Suprapubic skin (tissue), 4 donors: ENCODE measurements at regions not wholly inside any gene's neighbourhood (a gene's known extent, or its start where the extent isn't known, plus 50 kb on each side); places are given as distances from the start of the nearest gene placed in this dataset.

Experiments used
- DNase-seq, 2 donors: peaks; one replicate each; pipeline ENCODE4 v3.0.0-alpha.2; 2019; ENCODE audit warnings: low spot score in 2 of 2
- H3K27ac ChIP-seq: fragments of 200-600 bp; sonication (generic); one replicate; pipeline ENCODE4 v1.5.1; 2019
- H3K27me3 ChIP-seq: fragments of 200-600 bp; sonication (generic); one replicate; pipeline ENCODE4 v1.5.1; 2019
- H3K36me3 ChIP-seq: fragments of 200-600 bp; sonication (generic); one replicate; pipeline ENCODE4 v1.5.1; 2019
- H3K4me1 ChIP-seq: fragments of 200-600 bp; sonication (generic); one replicate; pipeline ENCODE4 v1.5.1; 2019
- H3K4me3 ChIP-seq: fragments of 200-600 bp; sonication (generic); one replicate; pipeline ENCODE4 v1.5.1; 2019; ENCODE audit warnings: mild to moderate bottlenecking
- H3K9me3 ChIP-seq: fragments of 200-600 bp; sonication (generic); one replicate; pipeline ENCODE4 v1.5.1; 2019
- CTCF ChIP-seq, 2 donors: fragments of 200-600 bp in 1 of 2; fragments of 450-650 bp in 1 of 2; sonication (generic) in 1 of 2; IDR thresholded peaks; one replicate each; pipeline ENCODE4 v1.5.1; 2016 to 2019; ENCODE audit warnings: antibody characterized with exemption in 2 of 2, mild to moderate bottlenecking in 1 of 2, moderate library complexity in 1 of 2
- EP300 ChIP-seq: sonication (generic); formaldehyde crosslinking; IDR thresholded peaks from one replicate; pipeline ENCODE4 v1.6.1; 2017; ENCODE audit warnings: antibody characterized with exemption
- POLR2A ChIP-seq, 2 donors: fragments of 450-650 bp; IDR thresholded peaks; one replicate each; pipeline ENCODE4 v1.6.1; 2017; ENCODE audit warnings: antibody characterized with exemption in 2 of 2, mild to moderate bottlenecking in 2 of 2, moderate library complexity in 2 of 2
- POLR2AphosphoS5 ChIP-seq, 3 donors: sonication (generic); formaldehyde crosslinking; IDR thresholded peaks; one replicate each; pipeline ENCODE4 v1.6.1; 2017; ENCODE audit warnings: antibody characterized with exemption in 3 of 3
- WGBS: methylation state at CpG from one replicate; pipeline ENCODE4 v1.1.5; 2018; 5-methylcytosine and 5-hydroxymethylcytosine counted together

GRCh38 chr20:12203981-12204380, 286.3 kb downstream of the BTBD3 start:
- Histone ChIP-seq H3K4me3 (no peak overlapping the region), H3K27ac (no peak overlapping the region), H3K36me3 (no peaks in the 10 kb centered on the region), H3K9me3 (peaks cover 10% of the 10 kb centered on the region), H3K4me1 (no peaks in the 10 kb centered on the region), H3K27me3 (no peaks in the 10 kb centered on the region)
- no peak for DNase-seq
- WGBS = 74% methylated on average over 1 of the region's 1 CpG
- no peak for TF ChIP-seq POLR2A (IDR thresholded peaks at IDR 0.05)
- TF ChIP-seq CTCF (IDR thresholded peaks at IDR 0.05) = no peak
- TF ChIP-seq POLR2AphosphoS5 (IDR thresholded peaks at IDR 0.05) = no peak

- Histone ChIP-seq H3K4me3 (no peak overlapping the region), H3K36me3 (no peaks in the 10 kb centered on the region), H3K4me1 (no peaks in the 10 kb centered on the region), H3K27me3 (no peaks in the 10 kb centered on the region), H3K9me3 (peaks cover 10% of the 10 kb centered on the region), H3K27ac (no peak overlapping the region)
- TF ChIP-seq EP300 (no peak), POLR2AphosphoS5 (IDR thresholded peaks at IDR 0.05) (no peak), CTCF (IDR thresholded peaks at IDR 0.05) (peak in 1 of 2 donors; percentile 34)
- DNase-seq = no peak
- 32% methylated on average over 1 of the region's 1 CpG for WGBS
Observed at GRCh38 chr20:12207875-12208274, 290.2 kb downstream of the BTBD3 start.

GRCh38 chr20:12210591-12210990, 292.9 kb downstream of the BTBD3 start:
- no peaks in the 10 kb centered on the region for H3K4me1 ChIP-seq
- no peak for DNase-seq
- no peak overlapping the region for H3K27ac ChIP-seq
- H3K9me3 ChIP-seq = peaks cover 4% of the 10 kb centered on the region
- no peak overlapping the region for H3K4me3 ChIP-seq
- H3K27me3 ChIP-seq = no peaks in the 10 kb centered on the region
- WGBS = 71% methylated on average over 3 of the region's 3 CpGs
- no peak for TF ChIP-seq POLR2AphosphoS5 (IDR thresholded peaks at IDR 0.05)
- no peak for TF ChIP-seq CTCF (IDR thresholded peaks at IDR 0.05)
- TF ChIP-seq EP300 = no peak
- H3K36me3 ChIP-seq = no peaks in the 10 kb centered on the region

GRCh38 chr20:12211361-12211760, 293.7 kb downstream of the BTBD3 start:
- no peak for TF ChIP-seq POLR2AphosphoS5 (IDR thresholded peaks at IDR 0.05)
- TF ChIP-seq POLR2A (IDR thresholded peaks at IDR 0.05) = no peak
- TF ChIP-seq EP300 = no peak
- no peak for TF ChIP-seq CTCF (IDR thresholded peaks at IDR 0.05)
- no peaks in the 10 kb centered on the region for H3K4me1 ChIP-seq
- WGBS = 85% methylated on average over 4 of the region's 4 CpGs
- no peak overlapping the region for H3K27ac ChIP-seq
- no peaks in the 10 kb centered on the region for H3K9me3 ChIP-seq
- no peaks in the 10 kb centered on the region for H3K27me3 ChIP-seq
- no peaks in the 10 kb centered on the region for H3K36me3 ChIP-seq
- H3K4me3 ChIP-seq = no peak overlapping the region
- DNase-seq = no peak

GRCh38 chr20:12217382-12217781, 299.7 kb downstream of the BTBD3 start:
- no peak overlapping the region for H3K27ac ChIP-seq
- no peaks in the 10 kb centered on the region for H3K36me3 ChIP-seq
- H3K9me3 ChIP-seq = no peaks in the 10 kb centered on the region
- H3K27me3 ChIP-seq = no peaks in the 10 kb centered on the region
- no peak for DNase-seq
- H3K4me1 ChIP-seq = no peaks in the 10 kb centered on the region
- TF ChIP-seq EP300 (no peak), POLR2A (IDR thresholded peaks at IDR 0.05) (no peak), CTCF (IDR thresholded peaks at IDR 0.05) (no peak), POLR2AphosphoS5 (IDR thresholded peaks at IDR 0.05) (no peak)
- no peak overlapping the region for H3K4me3 ChIP-seq
